ENCODE measurements at regions not wholly inside any gene's neighbourhood (a gene's known extent, or its start where the extent isn't known, plus 50 kb on each side); places are given as distances from the start of the nearest gene placed in this dataset.
"Not testable (repeated sequence)": the region's sequence is repeated elsewhere in the genome, so short reads cannot be mapped to it uniquely, and the experiment has no call there.

DNA sequence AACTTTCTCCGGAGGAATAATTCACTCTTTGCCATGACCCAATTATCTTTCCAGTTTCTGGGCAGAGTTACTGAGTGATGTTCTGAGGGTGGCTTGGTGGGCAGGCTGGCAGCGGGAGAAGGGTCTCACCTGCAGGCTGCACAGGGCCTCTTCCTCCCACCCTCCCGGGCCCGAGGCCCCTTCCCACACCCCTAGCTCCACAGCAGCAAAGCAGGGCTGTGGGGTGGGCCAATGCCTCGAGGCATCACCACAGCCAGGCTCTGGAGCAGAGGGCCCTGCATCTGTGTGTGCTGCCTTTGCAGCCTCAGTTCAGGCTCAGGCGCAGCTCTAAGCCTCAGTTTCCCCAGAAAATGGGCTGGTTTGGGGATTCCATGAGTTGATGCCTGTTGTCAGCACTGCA lies 120.2 kb upstream of the FOXD4L5 start:
- CTCF ChIA-PET: no interaction called here
- Histone ChIP-seq H3K27ac (ENCODE audit: low read depth, low read length) (no peak overlapping the region), H3K27me3 (ENCODE audit: control insufficient read depth, insufficient read depth, low read length) (no peaks in the 10 kb centered on the region), H3K9me3 (ENCODE audit: control insufficient read depth, insufficient read depth, low read length) (peaks cover 90% of the 10 kb centered on the region), H3K4me3 (ENCODE audit: low read depth, low read length) (no peak overlapping the region)
- POLR2A ChIA-PET: no interaction called here
- TF ChIP-seq, protein P1, sequence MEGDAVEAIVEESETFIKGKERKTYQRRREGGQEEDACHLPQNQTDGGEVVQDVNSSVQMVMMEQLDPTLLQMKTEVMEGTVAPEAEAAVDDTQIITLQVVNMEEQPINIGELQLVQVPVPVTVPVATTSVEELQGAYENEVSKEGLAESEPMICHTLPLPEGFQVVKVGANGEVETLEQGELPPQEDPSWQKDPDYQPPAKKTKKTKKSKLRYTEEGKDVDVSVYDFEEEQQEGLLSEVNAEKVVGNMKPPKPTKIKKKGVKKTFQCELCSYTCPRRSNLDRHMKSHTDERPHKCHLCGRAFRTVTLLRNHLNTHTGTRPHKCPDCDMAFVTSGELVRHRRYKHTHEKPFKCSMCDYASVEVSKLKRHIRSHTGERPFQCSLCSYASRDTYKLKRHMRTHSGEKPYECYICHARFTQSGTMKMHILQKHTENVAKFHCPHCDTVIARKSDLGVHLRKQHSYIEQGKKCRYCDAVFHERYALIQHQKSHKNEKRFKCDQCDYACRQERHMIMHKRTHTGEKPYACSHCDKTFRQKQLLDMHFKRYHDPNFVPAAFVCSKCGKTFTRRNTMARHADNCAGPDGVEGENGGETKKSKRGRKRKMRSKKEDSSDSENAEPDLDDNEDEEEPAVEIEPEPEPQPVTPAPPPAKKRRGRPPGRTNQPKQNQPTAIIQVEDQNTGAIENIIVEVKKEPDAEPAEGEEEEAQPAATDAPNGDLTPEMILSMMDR (IDR thresholded peaks at IDR 0.05; ENCODE audit: low read depth, low read length): no peak
- DNase-seq (ENCODE audit: low read depth, low spot score): no peak

DNA sequence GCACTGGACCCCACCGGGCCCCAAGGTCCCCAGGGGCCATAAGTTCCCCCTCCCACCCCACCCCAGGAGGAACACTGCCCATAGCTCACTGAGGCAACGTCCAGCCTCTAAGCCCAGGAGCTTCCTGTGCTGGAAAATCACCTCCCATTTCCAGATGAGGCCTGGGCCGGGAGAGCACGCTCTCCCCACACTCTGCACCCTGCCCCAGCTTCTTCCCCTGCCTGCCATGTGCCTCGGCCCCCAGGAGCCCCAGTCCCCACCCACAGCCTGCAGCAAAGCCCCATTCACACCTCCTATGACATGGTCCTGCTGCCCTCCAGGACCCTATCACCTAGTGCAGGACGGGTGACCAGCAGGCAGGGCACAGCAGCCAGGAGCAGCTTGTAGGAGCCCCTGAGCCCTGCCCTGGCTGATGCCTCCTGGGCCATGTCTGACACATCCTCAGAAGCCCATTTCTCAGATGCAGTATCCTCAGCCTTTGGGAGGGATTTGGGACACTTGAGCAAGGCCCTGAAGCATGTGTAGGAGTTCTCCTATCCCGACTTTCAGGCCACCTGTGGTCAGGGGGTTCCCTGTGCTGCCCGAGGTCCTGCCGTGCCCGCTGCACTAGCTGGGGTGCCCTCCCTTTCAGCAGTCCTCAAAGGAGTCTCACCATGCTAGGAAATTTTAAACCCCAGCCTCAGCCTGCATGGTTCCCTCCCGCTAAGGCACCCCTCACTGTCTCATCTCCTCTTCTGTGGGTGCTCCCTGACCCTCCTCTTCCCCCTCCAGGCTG lies 119.4 kb upstream of the FOXD4L5 start:
- H3K27me3 ChIP-seq (ENCODE audit: control insufficient read depth, insufficient read depth, low read length): no peaks in the 10 kb centered on the region
- CTCF ChIA-PET: no interaction called here
- TF ChIP-seq, protein P1 (IDR thresholded peaks at IDR 0.05; ENCODE audit: low read depth, low read length): no peak
- H3K27ac ChIP-seq (ENCODE audit: low read depth, low read length): no peak overlapping the region
- H3K9me3 ChIP-seq (ENCODE audit: control insufficient read depth, insufficient read depth, low read length): peaks cover 81% of the 10 kb centered on the region
- POLR2A ChIA-PET: no interaction called here
- no peak for DNase-seq (ENCODE audit: low read depth, low spot score)
- H3K4me3 ChIP-seq (ENCODE audit: low read depth, low read length): no peak overlapping the region

DNA sequence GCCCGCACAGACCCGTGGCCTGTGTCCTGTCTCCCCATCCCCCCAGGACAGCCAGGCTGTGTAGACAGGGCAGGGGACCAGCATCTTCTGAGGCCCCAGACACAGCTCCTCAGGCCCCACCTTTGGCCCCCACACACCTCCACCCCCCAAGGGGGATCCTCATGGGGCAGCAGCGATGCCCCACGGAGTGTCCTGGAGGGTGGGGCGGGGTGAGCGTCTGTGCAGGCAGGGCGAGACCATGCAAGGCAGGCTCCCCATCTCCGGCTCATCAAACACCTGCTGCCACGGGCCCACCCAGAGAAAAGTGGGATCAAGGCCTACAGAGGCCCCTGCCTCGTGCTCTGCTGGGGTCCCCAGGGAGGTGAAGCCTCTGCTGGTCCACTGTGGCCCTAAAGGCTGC lies 118.7 kb upstream of the FOXD4L5 start:
- peaks cover 74% of the 10 kb centered on the region for H3K9me3 ChIP-seq (ENCODE audit: control insufficient read depth, insufficient read depth, low read length)
- POLR2A ChIA-PET: no interaction called here
- TF ChIP-seq, protein P1 (IDR thresholded peaks at IDR 0.05; ENCODE audit: low read depth, low read length): no peak
- CTCF ChIA-PET: no interaction called here
- no peaks in the 10 kb centered on the region for H3K27me3 ChIP-seq (ENCODE audit: control insufficient read depth, insufficient read depth, low read length)
- no peak overlapping the region for H3K4me3 ChIP-seq (ENCODE audit: low read depth, low read length)
- H3K27ac ChIP-seq (ENCODE audit: low read depth, low read length): no peak overlapping the region
- no peak for DNase-seq (ENCODE audit: low read depth, low spot score)

DNA sequence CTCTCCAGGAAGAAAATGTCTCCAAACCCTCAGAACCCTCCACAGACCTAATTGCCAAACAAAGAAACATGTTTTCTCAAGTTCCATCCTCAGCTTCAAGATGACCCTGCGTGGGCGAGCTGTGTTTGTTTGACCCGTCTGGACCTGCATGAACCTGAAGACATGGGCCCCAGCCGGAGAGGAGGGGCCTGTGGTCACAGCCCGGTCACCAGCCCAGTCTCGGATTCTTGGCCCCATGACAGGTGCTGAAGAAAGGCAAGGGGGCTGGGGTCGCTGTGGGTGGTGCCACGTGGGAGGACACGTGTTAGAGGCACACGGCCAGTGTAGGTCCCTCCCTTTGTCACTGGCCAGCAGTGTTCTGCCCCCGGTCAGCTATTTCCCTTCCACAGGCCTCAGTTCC lies 118.1 kb upstream of the FOXD4L5 start:
- CTCF ChIA-PET; H3K4me3 ChIP-seq (ENCODE audit: low read depth, low read length); H3K27me3 ChIP-seq (ENCODE audit: control insufficient read depth, insufficient read depth, low read length); H3K27ac ChIP-seq (ENCODE audit: low read depth, low read length); POLR2A ChIA-PET; DNase-seq (ENCODE audit: low read depth, low spot score): not testable (repeated sequence)
- peaks cover 68% of the 10 kb centered on the region for H3K9me3 ChIP-seq (ENCODE audit: control insufficient read depth, insufficient read depth, low read length)

DNA sequence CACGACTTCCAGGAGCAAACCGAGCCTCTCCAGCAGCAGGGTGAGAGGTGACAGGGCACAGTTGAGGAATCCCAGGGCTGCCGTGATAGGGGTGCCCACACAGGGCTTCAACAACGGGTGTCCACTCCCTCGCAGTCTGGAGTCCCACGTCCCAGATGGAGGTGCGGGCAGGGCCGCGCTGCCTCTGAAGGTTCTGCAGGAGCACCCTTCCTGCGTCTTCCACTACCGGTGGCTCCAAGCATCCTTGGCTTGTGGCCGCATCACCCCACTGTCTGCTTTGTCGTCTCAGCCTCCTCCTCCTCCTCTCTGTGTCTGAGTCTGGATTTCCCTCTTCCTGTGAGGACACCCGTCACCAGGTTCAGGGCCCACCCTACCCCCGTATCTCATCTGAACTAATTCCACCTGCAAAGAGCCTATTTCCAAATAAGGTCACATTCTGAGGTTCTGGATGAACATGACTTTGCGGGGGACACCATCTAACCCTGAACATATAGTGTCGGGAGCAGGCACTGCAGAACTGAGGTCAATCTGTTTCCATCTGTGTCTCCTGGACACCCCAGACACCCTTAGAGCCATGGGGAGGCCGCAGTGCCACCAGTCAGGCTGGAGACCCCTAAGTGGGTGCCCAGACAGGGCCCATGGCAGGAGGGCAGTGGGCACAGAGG lies 117.3 kb upstream of the FOXD4L5 start:
- H3K4me3 ChIP-seq (ENCODE audit: low read depth, low read length); H3K27ac ChIP-seq (ENCODE audit: low read depth, low read length); CTCF ChIA-PET; H3K27me3 ChIP-seq (ENCODE audit: control insufficient read depth, insufficient read depth, low read length); DNase-seq (ENCODE audit: low read depth, low spot score); POLR2A ChIA-PET: not testable (repeated sequence)
- H3K9me3 ChIP-seq (ENCODE audit: control insufficient read depth, insufficient read depth, low read length): peaks cover 64% of the 10 kb centered on the region

DNA sequence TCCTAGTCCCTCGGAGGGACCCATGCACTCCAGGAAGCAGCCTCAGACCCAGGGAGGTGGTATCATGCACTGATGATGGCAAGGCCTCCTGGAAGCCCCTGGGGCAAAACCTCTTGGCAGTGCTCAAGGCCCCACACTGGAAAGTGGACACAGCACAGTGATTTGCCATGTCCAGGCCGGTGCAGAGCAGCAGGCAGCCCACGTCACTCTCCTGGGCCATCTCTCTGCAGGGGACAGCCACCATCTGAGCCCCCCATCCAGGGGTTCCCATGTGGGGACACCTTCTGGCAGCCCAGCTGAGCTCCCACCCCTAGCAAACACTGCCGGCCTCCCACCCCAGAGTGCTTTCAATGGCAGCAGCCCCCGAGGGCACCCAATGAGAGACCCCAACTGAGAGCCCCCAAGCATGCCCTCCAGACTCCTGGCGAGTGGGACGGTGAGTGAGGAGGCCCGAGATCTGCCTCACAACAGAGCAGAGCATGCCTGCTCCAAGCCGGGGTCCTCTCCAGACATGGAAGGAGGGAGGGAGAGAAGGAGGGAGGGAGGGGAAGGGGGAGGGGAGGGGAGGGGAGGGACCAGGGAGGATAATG lies 116.5 kb upstream of the FOXD4L5 start:
- CTCF ChIA-PET; DNase-seq (ENCODE audit: low read depth, low spot score); H3K4me3 ChIP-seq (ENCODE audit: low read depth, low read length); H3K27me3 ChIP-seq (ENCODE audit: control insufficient read depth, insufficient read depth, low read length); POLR2A ChIA-PET; H3K27ac ChIP-seq (ENCODE audit: low read depth, low read length): not testable (repeated sequence)
- H3K9me3 ChIP-seq (ENCODE audit: control insufficient read depth, insufficient read depth, low read length): peaks cover 66% of the 10 kb centered on the region

Measured in AG04450 (cell line).